ENCODE measurements at regions not wholly inside any gene's neighbourhood (a gene's known extent, or its start where the extent isn't known, plus 50 kb on each side); places are given as distances from the start of the nearest gene placed in this dataset.

- Histone ChIP-seq H3K79me2 (ENCODE audit: insufficient read depth, low read length) (no peaks in the 10 kb centered on the region), H2AFZ (ENCODE audit: low read depth, low read length, poor library complexity, severe bottlenecking) (no peak overlapping the region), H3K36me3 (ENCODE audit: control insufficient read depth in 1 of 2, insufficient read depth in 2 of 2, low read length in 2 of 2) (no peaks in the 10 kb centered on the region), H4K20me1 (ENCODE audit: insufficient read depth) (no peaks in the 10 kb centered on the region), H3K4me1 (ENCODE audit: control insufficient read depth in 1 of 2, insufficient read depth in 2 of 2, low read length in 2 of 2) (no peaks in the 10 kb centered on the region), H3K4me2 (ENCODE audit: low read length) (no peak overlapping the region), H3K27ac (ENCODE audit: low read depth, low read length) (no peak overlapping the region), H3K9ac (ENCODE audit: low read length) (no peak overlapping the region), H3K4me3 (replicated peaks in 1 of 2; ENCODE audit: low read depth in 1 of 2, low read length in 2 of 2) (no peak overlapping the region), H3K27me3 (ENCODE audit: insufficient read depth, low read length) (no peaks in the 10 kb centered on the region), H3K9me2 (ENCODE audit: insufficient read depth) (no peaks in the 10 kb centered on the region), H3K9me3 (ENCODE audit: control insufficient read depth in 1 of 2, insufficient read depth in 1 of 2, low read depth in 1 of 2, low read length in 2 of 2) (no peaks in the 10 kb centered on the region)
- ATAC-seq (no peak), DNase-seq (ENCODE audit: low read depth, low spot score) (no peak)
- POLR2A ChIA-PET, result no interaction called here
- TF ChIP-seq CEBPB (IDR thresholded peaks at IDR 0.05; ENCODE audit: low read depth) (no peak), POLR2A (IDR thresholded peaks at IDR 0.05; ENCODE audit: borderline replicate concordance, extremely low read depth, insufficient read depth, insufficient read length) (no peak), ELF1 (IDR thresholded peaks at IDR 0.05; ENCODE audit: borderline replicate concordance, low read depth) (no peak), CTCF (IDR thresholded peaks at IDR 0.05 in 2 of 3, conservative IDR thresholded peaks at IDR 0.05 in 1 of 3; ENCODE audit: borderline replicate concordance in 1 of 3, insufficient read depth in 1 of 3, low read depth in 2 of 3, low read length in 2 of 3) (no peak), YY1 (IDR thresholded peaks at IDR 0.05; ENCODE audit: extremely low read depth, insufficient replicate concordance, low read depth, low read length) (no peak), POLR2AphosphoS5 (IDR thresholded peaks at IDR 0.05; ENCODE audit: low read depth, low read length) (no peak), EGR1 (IDR thresholded peaks at IDR 0.05; ENCODE audit: low read depth) (no peak), EZH2 (IDR thresholded peaks at IDR 0.05) (no peak)
- RAD21 ChIA-PET (ENCODE audit: low non-redundant PET in 1 of 2, low total read pairs in 2 of 2, uncharacterized antibody in 2 of 2, unreplicated experiment in 2 of 2), result no interaction called here
- CTCF ChIA-PET, result no interaction called here
- BruUV-seq (replicated peaks), result no TSS peak
- intact Hi-C loops (cut with micrococcal nuclease), result no loop called here
These were observed 75.8 kb downstream of the TMEM17 start for GRCh38 chr2:62430146-62430545.

DNA sequence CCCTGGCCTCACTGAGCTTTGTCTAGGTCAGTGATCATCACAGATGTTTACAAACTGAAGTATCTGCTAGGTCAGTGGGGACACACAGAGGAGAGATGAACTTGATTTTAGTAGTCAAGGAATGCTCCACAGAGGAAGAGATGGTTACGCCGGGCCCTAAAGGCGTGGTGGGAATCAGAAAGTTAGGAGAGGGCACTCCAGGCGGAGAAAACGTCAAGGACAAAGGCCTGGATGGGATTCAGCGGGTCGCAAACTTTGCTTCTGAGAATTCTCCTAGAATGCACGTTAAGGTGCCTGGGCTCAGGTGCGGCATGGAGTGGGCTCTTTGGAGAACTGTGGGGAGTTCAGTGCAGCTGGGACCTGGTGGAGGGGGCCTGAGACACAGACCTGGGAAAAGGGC is 78.8 kb downstream of the TMEM17 start:
- Histone ChIP-seq H4K20me1 (ENCODE audit: insufficient read depth) (no peaks in the 10 kb centered on the region), H3K9me2 (ENCODE audit: insufficient read depth) (no peaks in the 10 kb centered on the region), H3K27me3 (ENCODE audit: insufficient read depth, low read length) (no peaks in the 10 kb centered on the region), H3K4me3 (replicated peaks in 1 of 2; ENCODE audit: low read depth in 1 of 2, low read length in 2 of 2) (no peak overlapping the region), H2AFZ (ENCODE audit: low read depth, low read length, poor library complexity, severe bottlenecking) (no peak overlapping the region), H3K4me2 (ENCODE audit: low read length) (no peak overlapping the region), H3K79me2 (ENCODE audit: insufficient read depth, low read length) (no peaks in the 10 kb centered on the region), H3K36me3 (ENCODE audit: control insufficient read depth in 1 of 2, insufficient read depth in 2 of 2, low read length in 2 of 2) (no peaks in the 10 kb centered on the region), H3K27ac (ENCODE audit: low read depth, low read length) (no peak overlapping the region), H3K9me3 (ENCODE audit: control insufficient read depth in 1 of 2, insufficient read depth in 1 of 2, low read depth in 1 of 2, low read length in 2 of 2) (no peaks in the 10 kb centered on the region), H3K4me1 (ENCODE audit: control insufficient read depth in 1 of 2, insufficient read depth in 2 of 2, low read length in 2 of 2) (peaks cover 2 to 7% of the 10 kb centered on the region in 2 experiments; a peak in 2 of 4 replicates), H3K9ac (ENCODE audit: low read length) (no peak overlapping the region)
- DNase-seq (ENCODE audit: low read depth, low spot score) (no peak), ATAC-seq (no peak)
- no TSS peak for BruUV-seq (replicated peaks)
- intact Hi-C loops (cut with micrococcal nuclease), result no loop called here
- POLR2A ChIA-PET, result no interaction called here
- RAD21 ChIA-PET (ENCODE audit: low non-redundant PET in 1 of 2, low total read pairs in 2 of 2, uncharacterized antibody in 2 of 2, unreplicated experiment in 2 of 2), result no interaction called here
- CTCF ChIA-PET, result no interaction called here
- no peak for TF ChIP-seq ZBTB33 (IDR thresholded peaks at IDR 0.05; ENCODE audit: extremely low read depth, insufficient replicate concordance, low read length)
- TF ChIP-seq JUND (IDR thresholded peaks at IDR 0.05), result no peak
- no peak for TF ChIP-seq ZFX (IDR thresholded peaks at IDR 0.05)
- no peak for TF ChIP-seq SIN3A (IDR thresholded peaks at IDR 0.05; ENCODE audit: low read depth)
- TF ChIP-seq, protein P1, sequence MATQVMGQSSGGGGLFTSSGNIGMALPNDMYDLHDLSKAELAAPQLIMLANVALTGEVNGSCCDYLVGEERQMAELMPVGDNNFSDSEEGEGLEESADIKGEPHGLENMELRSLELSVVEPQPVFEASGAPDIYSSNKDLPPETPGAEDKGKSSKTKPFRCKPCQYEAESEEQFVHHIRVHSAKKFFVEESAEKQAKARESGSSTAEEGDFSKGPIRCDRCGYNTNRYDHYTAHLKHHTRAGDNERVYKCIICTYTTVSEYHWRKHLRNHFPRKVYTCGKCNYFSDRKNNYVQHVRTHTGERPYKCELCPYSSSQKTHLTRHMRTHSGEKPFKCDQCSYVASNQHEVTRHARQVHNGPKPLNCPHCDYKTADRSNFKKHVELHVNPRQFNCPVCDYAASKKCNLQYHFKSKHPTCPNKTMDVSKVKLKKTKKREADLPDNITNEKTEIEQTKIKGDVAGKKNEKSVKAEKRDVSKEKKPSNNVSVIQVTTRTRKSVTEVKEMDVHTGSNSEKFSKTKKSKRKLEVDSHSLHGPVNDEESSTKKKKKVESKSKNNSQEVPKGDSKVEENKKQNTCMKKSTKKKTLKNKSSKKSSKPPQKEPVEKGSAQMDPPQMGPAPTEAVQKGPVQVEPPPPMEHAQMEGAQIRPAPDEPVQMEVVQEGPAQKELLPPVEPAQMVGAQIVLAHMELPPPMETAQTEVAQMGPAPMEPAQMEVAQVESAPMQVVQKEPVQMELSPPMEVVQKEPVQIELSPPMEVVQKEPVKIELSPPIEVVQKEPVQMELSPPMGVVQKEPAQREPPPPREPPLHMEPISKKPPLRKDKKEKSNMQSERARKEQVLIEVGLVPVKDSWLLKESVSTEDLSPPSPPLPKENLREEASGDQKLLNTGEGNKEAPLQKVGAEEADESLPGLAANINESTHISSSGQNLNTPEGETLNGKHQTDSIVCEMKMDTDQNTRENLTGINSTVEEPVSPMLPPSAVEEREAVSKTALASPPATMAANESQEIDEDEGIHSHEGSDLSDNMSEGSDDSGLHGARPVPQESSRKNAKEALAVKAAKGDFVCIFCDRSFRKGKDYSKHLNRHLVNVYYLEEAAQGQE (IDR thresholded peaks at IDR 0.05; ENCODE audit: low read depth), result no peak
- no peak for TF ChIP-seq POLR2A (IDR thresholded peaks at IDR 0.05; ENCODE audit: borderline replicate concordance, extremely low read depth, insufficient read depth, insufficient read length)
- TF ChIP-seq ATF3 (IDR thresholded peaks at IDR 0.05), result no peak
- no peak for TF ChIP-seq CEBPB (IDR thresholded peaks at IDR 0.05; ENCODE audit: low read depth)

Data from HCT116 (cell line).